Mesendoderm (in vitro differentiated cells): ENCODE measurements at regions not wholly inside any gene's neighbourhood (a gene's known extent, or its start where the extent isn't known, plus 50 kb on each side); places are given as distances from the start of the nearest gene placed in this dataset.

Experiments used
- DNase-seq: peaks from one replicate; pipeline ENCODE4 v3.0.0; 2013
- H2AK5ac ChIP-seq: 2 replicates; pipeline ENCODE4 v1.6.1; 2013; ENCODE audit warnings: low read length, inconsistent platforms
- H2BK120ac ChIP-seq: 2 replicates; pipeline ENCODE4 v1.6.1; 2013; ENCODE audit warnings: low read depth, mild to moderate bottlenecking, low read length, moderate library complexity, mixed read lengths
- H2BK15ac ChIP-seq: replicated peaks from 2 replicates; pipeline ENCODE4 v1.6.1; 2013; ENCODE audit warnings: low read depth, mild to moderate bottlenecking, moderate library complexity
- H2BK5ac ChIP-seq: 2 replicates; pipeline ENCODE4 v1.6.1; 2013; ENCODE audit warnings: low read length, inconsistent platforms
- H3K18ac ChIP-seq: 2 replicates; pipeline ENCODE4 v1.6.1; 2013; ENCODE audit warnings: mild to moderate bottlenecking, low read length, mixed read lengths
- H3K23ac ChIP-seq: one replicate; pipeline ENCODE4 v1.6.1; 2013; ENCODE audit warnings: low read length
- H3K27ac ChIP-seq: 2 replicates; pipeline ENCODE4 v1.5.1; 2013; ENCODE audit warnings: low read depth, mild to moderate bottlenecking, inconsistent platforms, low read length, moderate library complexity
- H3K27me3 ChIP-seq: 2 replicates; pipeline ENCODE4 v1.6.1; 2013; ENCODE audit warnings: low read length, control low read depth, mild to moderate bottlenecking, inconsistent platforms; ENCODE audit not compliant: insufficient read depth, poor library complexity
- H3K36me3 ChIP-seq: 2 replicates; pipeline ENCODE4 v1.6.1; 2013; ENCODE audit warnings: low read length, inconsistent platforms; ENCODE audit not compliant: control insufficient read depth, insufficient read depth
- H3K4ac ChIP-seq: one replicate; pipeline ENCODE4 v1.6.1; 2013; ENCODE audit warnings: low read depth, mild to moderate bottlenecking, low read length, moderate library complexity
- H3K4me1 ChIP-seq: 2 replicates; pipeline ENCODE4 v1.6.1; 2013; ENCODE audit warnings: low read depth, low read length, inconsistent platforms; ENCODE audit not compliant: control insufficient read depth
- H3K4me2 ChIP-seq: 2 replicates; pipeline ENCODE4 v1.6.1; 2013; ENCODE audit warnings: low read length
- H3K4me3 ChIP-seq: 2 replicates; pipeline ENCODE4 v1.5.1; 2013; ENCODE audit warnings: mild to moderate bottlenecking, low read length
- H3K56ac ChIP-seq: one replicate; pipeline ENCODE4 v1.6.1; 2013; ENCODE audit warnings: low read length
- H3K79me1 ChIP-seq: 2 replicates; pipeline ENCODE4 v1.6.1; 2013; ENCODE audit warnings: low read length, inconsistent platforms
- H3K79me2 ChIP-seq: 2 replicates; pipeline ENCODE4 v1.6.1; 2013; ENCODE audit warnings: mild to moderate bottlenecking, low read length; ENCODE audit not compliant: control insufficient read depth, insufficient read depth
- H3K9ac ChIP-seq: 2 replicates; pipeline ENCODE4 v1.6.1; 2013; ENCODE audit warnings: low read length, inconsistent platforms
- H4K5ac ChIP-seq: one replicate; pipeline ENCODE4 v1.6.1; 2013; ENCODE audit warnings: low read length
- H4K8ac ChIP-seq: one replicate; pipeline ENCODE4 v1.6.1; 2013; ENCODE audit warnings: low read depth, mild to moderate bottlenecking, control low read depth, low read length, moderate library complexity
- WGBS: extraction: QIAGEN DNeasy Blood & Tissue Kit; methylation state at CpG from one replicate; pipeline ENCODE4 v1.1.7; 2013; ENCODE audit warnings: low lambda C conversion rate, missing lambda C conversion rate; ENCODE audit not compliant: insufficient coverage; ENCODE audit errors: extremely low coverage; 5-methylcytosine and 5-hydroxymethylcytosine counted together

GRCh38 chr13:80447747-80448146, 106.8 kb upstream of the SPRY2 start:
- Histone ChIP-seq H3K4me1 (no peaks in the 10 kb centered on the region), H3K9ac (no peak overlapping the region), H3K79me1 (no peaks in the 10 kb centered on the region), H3K79me2 (no peaks in the 10 kb centered on the region), H3K18ac (no peak overlapping the region), H3K4me2 (no peak overlapping the region), H2AK5ac (no peak overlapping the region), H3K27ac (no peak overlapping the region), H4K8ac (no peak overlapping the region), H3K23ac (no peak overlapping the region), H3K36me3 (no peaks in the 10 kb centered on the region), H4K5ac (no peak overlapping the region), H3K56ac (no peak overlapping the region), H3K4ac (no peak overlapping the region), H3K4me3 (no peak overlapping the region), H2BK15ac (no peak overlapping the region), H2BK120ac (no peak overlapping the region), H3K27me3 (no peaks in the 10 kb centered on the region), H2BK5ac (no peak overlapping the region)
- DNase-seq, result no peak
- WGBS, result no CpG with 5 or more reads among the region's 2 CpGs

GRCh38 chr13:80444240-80445015, 103.5 kb upstream of the SPRY2 start:
- no peak overlapping the region for H2BK15ac ChIP-seq
- no peaks in the 10 kb centered on the region for H3K36me3 ChIP-seq
- no peak overlapping the region for H3K4me3 ChIP-seq
- H3K4me1 ChIP-seq, result no peaks in the 10 kb centered on the region
- H3K27me3 ChIP-seq, result no peaks in the 10 kb centered on the region
- no peak for DNase-seq
- no peak overlapping the region for H2BK120ac ChIP-seq
- H2BK5ac ChIP-seq, result no peak overlapping the region
- H3K27ac ChIP-seq, result no peak overlapping the region
- H3K79me1 ChIP-seq, result no peaks in the 10 kb centered on the region
- no peak overlapping the region for H4K5ac ChIP-seq
- H3K56ac ChIP-seq, result no peak overlapping the region
- no peak overlapping the region for H4K8ac ChIP-seq
- H3K4ac ChIP-seq, result no peak overlapping the region
- H3K9ac ChIP-seq, result no peak overlapping the region
- no peak overlapping the region for H3K18ac ChIP-seq
- H3K4me2 ChIP-seq, result no peak overlapping the region
- WGBS, result 100% methylated on average over 1 of the region's 4 CpGs
- no peaks in the 10 kb centered on the region for H3K79me2 ChIP-seq
- no peak overlapping the region for H3K23ac ChIP-seq
- no peak overlapping the region for H2AK5ac ChIP-seq

GRCh38 chr13:80442609-80443008, 101.7 kb upstream of the SPRY2 start:
- Histone ChIP-seq H3K23ac (no peak overlapping the region), H3K27me3 (no peaks in the 10 kb centered on the region), H2BK120ac (no peak overlapping the region), H2BK5ac (no peak overlapping the region), H3K27ac (no peak overlapping the region), H3K56ac (no peak overlapping the region), H4K5ac (no peak overlapping the region), H3K18ac (no peak overlapping the region), H2BK15ac (no peak overlapping the region), H3K36me3 (no peaks in the 10 kb centered on the region), H3K79me2 (no peaks in the 10 kb centered on the region), H3K4ac (no peak overlapping the region), H2AK5ac (no peak overlapping the region), H3K4me3 (no peak overlapping the region), H3K79me1 (no peaks in the 10 kb centered on the region), H4K8ac (no peak overlapping the region), H3K4me2 (no peak overlapping the region), H3K4me1 (no peaks in the 10 kb centered on the region), H3K9ac (no peak overlapping the region)
- DNase-seq, result no peak

GRCh38 chr13:80441968-80442367, 101.0 kb upstream of the SPRY2 start:
- Histone ChIP-seq H3K27ac (no peak overlapping the region), H3K36me3 (no peaks in the 10 kb centered on the region), H3K23ac (no peak overlapping the region), H3K27me3 (no peaks in the 10 kb centered on the region), H3K79me2 (no peaks in the 10 kb centered on the region), H2BK15ac (no peak overlapping the region), H3K4me3 (no peak overlapping the region), H3K9ac (no peak overlapping the region), H4K8ac (no peak overlapping the region), H3K79me1 (no peaks in the 10 kb centered on the region), H2AK5ac (no peak overlapping the region), H3K4ac (no peak overlapping the region), H3K4me2 (no peak overlapping the region), H2BK5ac (no peak overlapping the region), H3K56ac (no peak overlapping the region), H4K5ac (no peak overlapping the region), H3K18ac (no peak overlapping the region), H3K4me1 (no peaks in the 10 kb centered on the region), H2BK120ac (no peak overlapping the region)
- DNase-seq, result no peak

- no CpG with 5 or more reads among the region's 3 CpGs for WGBS
- Histone ChIP-seq H3K18ac (no peak overlapping the region), H3K23ac (no peak overlapping the region)
Measured at GRCh38 chr13:80438521-80438920, 97.6 kb upstream of the SPRY2 start.

GRCh38 chr13:80437231-80437630, 96.3 kb upstream of the SPRY2 start:
- H3K23ac ChIP-seq, result no peak overlapping the region
- H4K5ac ChIP-seq, result no peak overlapping the region
- H3K79me2 ChIP-seq, result no peaks in the 10 kb centered on the region
- H4K8ac ChIP-seq, result no peak overlapping the region
- no peaks in the 10 kb centered on the region for H3K79me1 ChIP-seq
- no peak overlapping the region for H3K9ac ChIP-seq
- DNase-seq, result no peak
- no peak overlapping the region for H3K56ac ChIP-seq
- H2BK5ac ChIP-seq, result no peak overlapping the region
- H3K4me2 ChIP-seq, result no peak overlapping the region
- WGBS, result no CpG with 5 or more reads among the region's 1 CpG
- no peaks in the 10 kb centered on the region for H3K27me3 ChIP-seq
- H3K4me1 ChIP-seq, result peaks cover 1% of the 10 kb centered on the region
- no peak overlapping the region for H3K4me3 ChIP-seq
- H3K18ac ChIP-seq, result no peak overlapping the region
- H3K36me3 ChIP-seq, result no peaks in the 10 kb centered on the region
- no peak overlapping the region for H3K27ac ChIP-seq
- H2BK120ac ChIP-seq, result no peak overlapping the region
- H2AK5ac ChIP-seq, result no peak overlapping the region
- H2BK15ac ChIP-seq, result no peak overlapping the region
- H3K4ac ChIP-seq, result no peak overlapping the region

More at GRCh38 chr13:80438521-80438920, 97.6 kb upstream of the SPRY2 start:
- Histone ChIP-seq H3K4me1 (peaks cover 1% of the 10 kb centered on the region), H2BK15ac (no peak overlapping the region), H3K27me3 (no peaks in the 10 kb centered on the region), H3K27ac (no peak overlapping the region), H4K8ac (no peak overlapping the region), H2BK120ac (no peak overlapping the region), H4K5ac (no peak overlapping the region), H3K4me3 (no peak overlapping the region), H3K4ac (no peak overlapping the region), H3K79me2 (no peaks in the 10 kb centered on the region), H3K79me1 (no peaks in the 10 kb centered on the region), H3K56ac (no peak overlapping the region), H3K36me3 (no peaks in the 10 kb centered on the region), H3K9ac (no peak overlapping the region), H2AK5ac (no peak overlapping the region), H2BK5ac (no peak overlapping the region), H3K4me2 (no peak overlapping the region)
- no peak for DNase-seq
